GM23338 (cell line): ENCODE measurements at regions not wholly inside any gene's neighbourhood (a gene's known extent, or its start where the extent isn't known, plus 50 kb on each side); places are given as distances from the start of the nearest gene placed in this dataset.

ENCODE experiments used
- ATAC-seq: fragments of 200-7000 bp; cut with Tn5 transposase; 3 replicates; pipeline ENCODE4 v1.9.1; 2020
- DNase-seq: peaks from one replicate; pipeline ENCODE4 v3.0.0-alpha.2; 2015; ENCODE audit warnings: low spot score
- H2AFZ ChIP-seq: fragments of 200-600 bp; sonication (generic); 2 replicates; pipeline ENCODE4 v1.8.0; 2016; ENCODE audit warnings: antibody characterized with exemption, mild to moderate bottlenecking, moderate library complexity
- H3F3A ChIP-seq: fragments of 200-600 bp; sonication (generic); replicated peaks from 2 replicates; pipeline ENCODE4 v1.8.0; 2017; ENCODE audit warnings: antibody characterized with exemption, mixed run types, low read depth
- H3K27ac ChIP-seq: fragments of 200-600 bp; sonication (generic); 2 replicates; pipeline ENCODE4 v1.6.1; 2016; ENCODE audit warnings: low read depth
- H3K27me3 ChIP-seq: fragments of 200-600 bp; sonication (generic); 2 replicates; pipeline ENCODE4 v1.8.0; 2016; ENCODE audit warnings: mild to moderate bottlenecking, mixed run types, moderate library complexity; ENCODE audit not compliant: insufficient read depth
- H3K36me3 ChIP-seq: fragments of 200-600 bp; sonication (generic); 2 replicates; pipeline ENCODE4 v1.8.0; 2016; ENCODE audit warnings: mild to moderate bottlenecking; ENCODE audit not compliant: insufficient read depth
- H3K4me1 ChIP-seq: fragments of 200-600 bp; sonication (generic); 2 replicates; pipeline ENCODE4 v1.8.0; 2016; ENCODE audit warnings: mild to moderate bottlenecking, moderate library complexity; ENCODE audit not compliant: insufficient read depth
- H3K4me2 ChIP-seq: fragments of 200-600 bp; sonication (generic); 2 replicates; pipeline ENCODE4 v1.7.1; 2017; ENCODE audit warnings: mixed run types
- H3K4me3 ChIP-seq: fragments of 200-600 bp; sonication (generic); 2 replicates; pipeline ENCODE4 v1.6.1; 2016; ENCODE audit warnings: mixed run types
- H3K79me2 ChIP-seq: fragments of 200-600 bp; sonication (generic); replicated peaks from 2 replicates; pipeline ENCODE4 v1.8.0; 2017; ENCODE audit warnings: mild to moderate bottlenecking; ENCODE audit not compliant: insufficient read depth
- H3K9me2 ChIP-seq: fragments of 200-600 bp; sonication (generic); 2 replicates; pipeline ENCODE4 v1.8.0; 2017; ENCODE audit not compliant: insufficient read depth
- H4K20me1 ChIP-seq: fragments of 200-600 bp; sonication (generic); replicated peaks from 2 replicates; pipeline ENCODE4 v1.8.0; 2017; ENCODE audit warnings: mild to moderate bottlenecking; ENCODE audit not compliant: insufficient read depth
- H3K27ac Mint-ChIP-seq: 2 replicates; pipeline ENCODE4 v1.8.0; 2020; ENCODE audit warnings: inconsistent platforms, mild to moderate bottlenecking, moderate library complexity, mixed read lengths
- H3K27me3 Mint-ChIP-seq: 3 replicates; pipeline ENCODE4 v1.8.0; 2022; ENCODE audit warnings: low read depth, mild to moderate bottlenecking, moderate library complexity, mixed read lengths, inconsistent platforms; ENCODE audit not compliant: insufficient read depth, poor library complexity
- H3K36me3 Mint-ChIP-seq: 3 replicates; pipeline ENCODE4 v1.8.0; 2021; ENCODE audit warnings: low read depth, mild to moderate bottlenecking, inconsistent platforms, moderate library complexity, mixed read lengths
- H3K4me1 Mint-ChIP-seq: 3 replicates; pipeline ENCODE4 v1.8.0; 2020; ENCODE audit warnings: mild to moderate bottlenecking, inconsistent platforms, mixed read lengths
- H3K4me3 Mint-ChIP-seq: 3 replicates; pipeline ENCODE4 v1.8.0; 2021; ENCODE audit warnings: moderate library complexity, mild to moderate bottlenecking, inconsistent platforms, mixed read lengths
- H3K9me3 Mint-ChIP-seq: 3 replicates; pipeline ENCODE4 v1.8.0; 2020; ENCODE audit warnings: moderate library complexity, mild to moderate bottlenecking, inconsistent platforms, mixed read lengths
- CREB1 ChIP-seq: fragments of 250-450 bp; sonication (Bioruptor Pico); IDR thresholded peaks from 2 replicates; pipeline ENCODE4 v1.5.0; 2020; ENCODE audit warnings: low read depth, mild to moderate bottlenecking, moderate library complexity
- EZH2 ChIP-seq: fragments of 200-600 bp; sonication (generic); IDR thresholded peaks from one replicate; pipeline ENCODE4 v1.8.0; 2017; ENCODE audit warnings: antibody characterized with exemption, mild to moderate bottlenecking, low read depth; ENCODE audit not compliant: unreplicated experiment
- EZH2phosphoT487 ChIP-seq: fragments of 200-600 bp; sonication (generic); IDR thresholded peaks from one replicate; pipeline ENCODE4 v1.8.1; 2018; ENCODE audit warnings: antibody characterized with exemption; ENCODE audit not compliant: unreplicated experiment
- JUNB ChIP-seq: IDR thresholded peaks from one replicate; pipeline ENCODE4 v1.6.1; 2016; ENCODE audit warnings: antibody characterized with exemption; ENCODE audit not compliant: unreplicated experiment
- NANOG ChIP-seq: IDR thresholded peaks from 2 replicates; pipeline ENCODE4 v1.6.1; 2016; ENCODE audit warnings: antibody characterized with exemption, borderline replicate concordance
- POLR2AphosphoS5 ChIP-seq: IDR thresholded peaks from 2 replicates; pipeline ENCODE4 v1.6.1; 2016; ENCODE audit warnings: antibody characterized with exemption, low read depth
- STAT1 ChIP-seq: IDR thresholded peaks from one replicate; pipeline ENCODE4 v1.6.1; 2016; ENCODE audit warnings: antibody characterized with exemption; ENCODE audit not compliant: unreplicated experiment
- ZNF114 ChIP-seq: fragments of 250-450 bp; sonication (Bioruptor Pico); IDR thresholded peaks from 2 replicates; pipeline ENCODE4 v1.5.0; 2020; ENCODE audit warnings: mild to moderate bottlenecking, moderate library complexity
- ZNF331 ChIP-seq: fragments of 250-450 bp; sonication (Bioruptor Pico); IDR thresholded peaks from 2 replicates; pipeline ENCODE4 v1.5.0; 2020; ENCODE audit warnings: low read depth, mild to moderate bottlenecking, moderate library complexity
- TF ChIP-seq, protein P1 (sequence below): IDR thresholded peaks from 2 replicates; pipeline ENCODE4 v1.6.1; 2016; ENCODE audit warnings: antibody characterized with exemption
- TF ChIP-seq, protein P2 (sequence below), 2 experiments: fragments of 200-600 bp in 1 of 2; sonication (generic) in 1 of 2; conservative IDR thresholded peaks; 2 replicates each; pipeline versions ENCODE4 v1.5.1 to v1.6.1; 2016 to 2017; ENCODE audit warnings: antibody characterized with exemption in 2 of 2, low read depth in 2 of 2, mild to moderate bottlenecking in 2 of 2, moderate library complexity in 1 of 2
- TF ChIP-seq, protein P3 (sequence below): IDR thresholded peaks from one replicate; pipeline ENCODE4 v1.6.1; 2018; ENCODE audit warnings: antibody characterized with exemption; ENCODE audit not compliant: unreplicated experiment
- TF ChIP-seq, protein P4 (sequence below): fragments of 250-450 bp; sonication (Bioruptor Pico); IDR thresholded peaks from 2 replicates; pipeline ENCODE4 v1.5.0; 2020; ENCODE audit warnings: mild to moderate bottlenecking, moderate library complexity

DNA sequence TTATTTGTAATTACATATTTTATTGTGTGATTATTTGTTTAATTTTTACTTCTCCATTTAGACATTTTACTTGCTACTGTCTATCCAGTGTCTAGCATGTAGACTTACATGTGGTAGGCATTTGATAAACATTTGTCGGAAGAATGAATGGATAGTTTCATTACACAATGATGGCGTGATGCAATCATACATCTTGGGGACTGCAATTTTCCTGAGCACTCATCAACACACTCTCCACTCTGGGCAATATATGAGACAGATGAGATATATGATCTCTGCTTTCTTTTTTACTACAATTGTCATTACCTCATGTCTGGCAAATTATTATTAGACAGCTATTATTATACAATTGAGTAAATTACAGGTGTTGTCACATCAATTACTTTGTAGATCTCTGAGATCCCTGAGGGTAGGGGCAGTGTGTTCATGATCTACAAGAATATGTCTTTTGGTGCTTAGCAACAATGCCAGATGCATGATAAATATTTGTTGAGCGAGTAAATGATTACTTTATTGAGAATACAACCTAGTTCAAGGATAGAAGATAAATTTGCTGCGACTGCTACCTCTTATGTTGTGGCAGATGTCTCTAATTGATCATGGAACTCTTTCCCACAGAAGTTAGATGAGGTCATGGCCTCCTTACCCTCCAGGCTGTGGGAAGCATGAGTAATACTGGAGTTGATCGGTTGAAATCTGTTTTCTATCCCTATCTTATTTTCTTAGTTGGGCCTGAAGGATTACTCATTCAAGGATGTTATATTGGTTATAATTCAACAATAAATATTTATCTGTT, 416.0 kb downstream of the LRIG3 start:
- Histone ChIP-seq H3K9me2 (no peaks in the 10 kb centered on the region), H3K79me2 (no peaks in the 10 kb centered on the region), H3K36me3 (no peaks in the 10 kb centered on the region), H3F3A (no peaks in the 10 kb centered on the region), H3K27me3 (no peaks in the 10 kb centered on the region), H4K20me1 (no peaks in the 10 kb centered on the region), H3K27ac (no peak overlapping the region), H3K4me1 (no peaks in the 10 kb centered on the region), H3K4me3 (no peak overlapping the region), H2AFZ (no peak overlapping the region), H3K4me2 (no peak overlapping the region)
- Mint-ChIP-seq H3K4me1 (no peaks in the 10 kb centered on the region), H3K36me3 (no peaks in the 10 kb centered on the region; the same call in 2 of the 3 replicates), H3K9me3 (no peaks in the 10 kb centered on the region; the same call in 2 of the 3 replicates), H3K4me3 (no peak overlapping the region), H3K27me3 (no peaks in the 10 kb centered on the region), H3K27ac (no peak overlapping the region)
- no peak for ATAC-seq
- TF ChIP-seq CREB1 = no peak
- TF ChIP-seq JUNB = no peak
- no peak for TF ChIP-seq NANOG
- TF ChIP-seq, protein P1, sequence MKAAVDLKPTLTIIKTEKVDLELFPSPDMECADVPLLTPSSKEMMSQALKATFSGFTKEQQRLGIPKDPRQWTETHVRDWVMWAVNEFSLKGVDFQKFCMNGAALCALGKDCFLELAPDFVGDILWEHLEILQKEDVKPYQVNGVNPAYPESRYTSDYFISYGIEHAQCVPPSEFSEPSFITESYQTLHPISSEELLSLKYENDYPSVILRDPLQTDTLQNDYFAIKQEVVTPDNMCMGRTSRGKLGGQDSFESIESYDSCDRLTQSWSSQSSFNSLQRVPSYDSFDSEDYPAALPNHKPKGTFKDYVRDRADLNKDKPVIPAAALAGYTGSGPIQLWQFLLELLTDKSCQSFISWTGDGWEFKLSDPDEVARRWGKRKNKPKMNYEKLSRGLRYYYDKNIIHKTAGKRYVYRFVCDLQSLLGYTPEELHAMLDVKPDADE = no peak
- no peak for TF ChIP-seq ZNF114 (CRISPR knock-in tag)
- TF ChIP-seq POLR2AphosphoS5 = no peak
- TF ChIP-seq, protein P2, sequence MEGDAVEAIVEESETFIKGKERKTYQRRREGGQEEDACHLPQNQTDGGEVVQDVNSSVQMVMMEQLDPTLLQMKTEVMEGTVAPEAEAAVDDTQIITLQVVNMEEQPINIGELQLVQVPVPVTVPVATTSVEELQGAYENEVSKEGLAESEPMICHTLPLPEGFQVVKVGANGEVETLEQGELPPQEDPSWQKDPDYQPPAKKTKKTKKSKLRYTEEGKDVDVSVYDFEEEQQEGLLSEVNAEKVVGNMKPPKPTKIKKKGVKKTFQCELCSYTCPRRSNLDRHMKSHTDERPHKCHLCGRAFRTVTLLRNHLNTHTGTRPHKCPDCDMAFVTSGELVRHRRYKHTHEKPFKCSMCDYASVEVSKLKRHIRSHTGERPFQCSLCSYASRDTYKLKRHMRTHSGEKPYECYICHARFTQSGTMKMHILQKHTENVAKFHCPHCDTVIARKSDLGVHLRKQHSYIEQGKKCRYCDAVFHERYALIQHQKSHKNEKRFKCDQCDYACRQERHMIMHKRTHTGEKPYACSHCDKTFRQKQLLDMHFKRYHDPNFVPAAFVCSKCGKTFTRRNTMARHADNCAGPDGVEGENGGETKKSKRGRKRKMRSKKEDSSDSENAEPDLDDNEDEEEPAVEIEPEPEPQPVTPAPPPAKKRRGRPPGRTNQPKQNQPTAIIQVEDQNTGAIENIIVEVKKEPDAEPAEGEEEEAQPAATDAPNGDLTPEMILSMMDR (conservative IDR thresholded peaks at IDR 0.05; ENCODE audit: low read depth in 2 of 2) = no peak
- TF ChIP-seq ZNF331 = no peak
- TF ChIP-seq EZH2 = no peak
- TF ChIP-seq, protein P3, sequence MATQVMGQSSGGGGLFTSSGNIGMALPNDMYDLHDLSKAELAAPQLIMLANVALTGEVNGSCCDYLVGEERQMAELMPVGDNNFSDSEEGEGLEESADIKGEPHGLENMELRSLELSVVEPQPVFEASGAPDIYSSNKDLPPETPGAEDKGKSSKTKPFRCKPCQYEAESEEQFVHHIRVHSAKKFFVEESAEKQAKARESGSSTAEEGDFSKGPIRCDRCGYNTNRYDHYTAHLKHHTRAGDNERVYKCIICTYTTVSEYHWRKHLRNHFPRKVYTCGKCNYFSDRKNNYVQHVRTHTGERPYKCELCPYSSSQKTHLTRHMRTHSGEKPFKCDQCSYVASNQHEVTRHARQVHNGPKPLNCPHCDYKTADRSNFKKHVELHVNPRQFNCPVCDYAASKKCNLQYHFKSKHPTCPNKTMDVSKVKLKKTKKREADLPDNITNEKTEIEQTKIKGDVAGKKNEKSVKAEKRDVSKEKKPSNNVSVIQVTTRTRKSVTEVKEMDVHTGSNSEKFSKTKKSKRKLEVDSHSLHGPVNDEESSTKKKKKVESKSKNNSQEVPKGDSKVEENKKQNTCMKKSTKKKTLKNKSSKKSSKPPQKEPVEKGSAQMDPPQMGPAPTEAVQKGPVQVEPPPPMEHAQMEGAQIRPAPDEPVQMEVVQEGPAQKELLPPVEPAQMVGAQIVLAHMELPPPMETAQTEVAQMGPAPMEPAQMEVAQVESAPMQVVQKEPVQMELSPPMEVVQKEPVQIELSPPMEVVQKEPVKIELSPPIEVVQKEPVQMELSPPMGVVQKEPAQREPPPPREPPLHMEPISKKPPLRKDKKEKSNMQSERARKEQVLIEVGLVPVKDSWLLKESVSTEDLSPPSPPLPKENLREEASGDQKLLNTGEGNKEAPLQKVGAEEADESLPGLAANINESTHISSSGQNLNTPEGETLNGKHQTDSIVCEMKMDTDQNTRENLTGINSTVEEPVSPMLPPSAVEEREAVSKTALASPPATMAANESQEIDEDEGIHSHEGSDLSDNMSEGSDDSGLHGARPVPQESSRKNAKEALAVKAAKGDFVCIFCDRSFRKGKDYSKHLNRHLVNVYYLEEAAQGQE = no peak
- no peak for TF ChIP-seq EZH2phosphoT487
- no peak for TF ChIP-seq STAT1
- TF ChIP-seq, protein P4, sequence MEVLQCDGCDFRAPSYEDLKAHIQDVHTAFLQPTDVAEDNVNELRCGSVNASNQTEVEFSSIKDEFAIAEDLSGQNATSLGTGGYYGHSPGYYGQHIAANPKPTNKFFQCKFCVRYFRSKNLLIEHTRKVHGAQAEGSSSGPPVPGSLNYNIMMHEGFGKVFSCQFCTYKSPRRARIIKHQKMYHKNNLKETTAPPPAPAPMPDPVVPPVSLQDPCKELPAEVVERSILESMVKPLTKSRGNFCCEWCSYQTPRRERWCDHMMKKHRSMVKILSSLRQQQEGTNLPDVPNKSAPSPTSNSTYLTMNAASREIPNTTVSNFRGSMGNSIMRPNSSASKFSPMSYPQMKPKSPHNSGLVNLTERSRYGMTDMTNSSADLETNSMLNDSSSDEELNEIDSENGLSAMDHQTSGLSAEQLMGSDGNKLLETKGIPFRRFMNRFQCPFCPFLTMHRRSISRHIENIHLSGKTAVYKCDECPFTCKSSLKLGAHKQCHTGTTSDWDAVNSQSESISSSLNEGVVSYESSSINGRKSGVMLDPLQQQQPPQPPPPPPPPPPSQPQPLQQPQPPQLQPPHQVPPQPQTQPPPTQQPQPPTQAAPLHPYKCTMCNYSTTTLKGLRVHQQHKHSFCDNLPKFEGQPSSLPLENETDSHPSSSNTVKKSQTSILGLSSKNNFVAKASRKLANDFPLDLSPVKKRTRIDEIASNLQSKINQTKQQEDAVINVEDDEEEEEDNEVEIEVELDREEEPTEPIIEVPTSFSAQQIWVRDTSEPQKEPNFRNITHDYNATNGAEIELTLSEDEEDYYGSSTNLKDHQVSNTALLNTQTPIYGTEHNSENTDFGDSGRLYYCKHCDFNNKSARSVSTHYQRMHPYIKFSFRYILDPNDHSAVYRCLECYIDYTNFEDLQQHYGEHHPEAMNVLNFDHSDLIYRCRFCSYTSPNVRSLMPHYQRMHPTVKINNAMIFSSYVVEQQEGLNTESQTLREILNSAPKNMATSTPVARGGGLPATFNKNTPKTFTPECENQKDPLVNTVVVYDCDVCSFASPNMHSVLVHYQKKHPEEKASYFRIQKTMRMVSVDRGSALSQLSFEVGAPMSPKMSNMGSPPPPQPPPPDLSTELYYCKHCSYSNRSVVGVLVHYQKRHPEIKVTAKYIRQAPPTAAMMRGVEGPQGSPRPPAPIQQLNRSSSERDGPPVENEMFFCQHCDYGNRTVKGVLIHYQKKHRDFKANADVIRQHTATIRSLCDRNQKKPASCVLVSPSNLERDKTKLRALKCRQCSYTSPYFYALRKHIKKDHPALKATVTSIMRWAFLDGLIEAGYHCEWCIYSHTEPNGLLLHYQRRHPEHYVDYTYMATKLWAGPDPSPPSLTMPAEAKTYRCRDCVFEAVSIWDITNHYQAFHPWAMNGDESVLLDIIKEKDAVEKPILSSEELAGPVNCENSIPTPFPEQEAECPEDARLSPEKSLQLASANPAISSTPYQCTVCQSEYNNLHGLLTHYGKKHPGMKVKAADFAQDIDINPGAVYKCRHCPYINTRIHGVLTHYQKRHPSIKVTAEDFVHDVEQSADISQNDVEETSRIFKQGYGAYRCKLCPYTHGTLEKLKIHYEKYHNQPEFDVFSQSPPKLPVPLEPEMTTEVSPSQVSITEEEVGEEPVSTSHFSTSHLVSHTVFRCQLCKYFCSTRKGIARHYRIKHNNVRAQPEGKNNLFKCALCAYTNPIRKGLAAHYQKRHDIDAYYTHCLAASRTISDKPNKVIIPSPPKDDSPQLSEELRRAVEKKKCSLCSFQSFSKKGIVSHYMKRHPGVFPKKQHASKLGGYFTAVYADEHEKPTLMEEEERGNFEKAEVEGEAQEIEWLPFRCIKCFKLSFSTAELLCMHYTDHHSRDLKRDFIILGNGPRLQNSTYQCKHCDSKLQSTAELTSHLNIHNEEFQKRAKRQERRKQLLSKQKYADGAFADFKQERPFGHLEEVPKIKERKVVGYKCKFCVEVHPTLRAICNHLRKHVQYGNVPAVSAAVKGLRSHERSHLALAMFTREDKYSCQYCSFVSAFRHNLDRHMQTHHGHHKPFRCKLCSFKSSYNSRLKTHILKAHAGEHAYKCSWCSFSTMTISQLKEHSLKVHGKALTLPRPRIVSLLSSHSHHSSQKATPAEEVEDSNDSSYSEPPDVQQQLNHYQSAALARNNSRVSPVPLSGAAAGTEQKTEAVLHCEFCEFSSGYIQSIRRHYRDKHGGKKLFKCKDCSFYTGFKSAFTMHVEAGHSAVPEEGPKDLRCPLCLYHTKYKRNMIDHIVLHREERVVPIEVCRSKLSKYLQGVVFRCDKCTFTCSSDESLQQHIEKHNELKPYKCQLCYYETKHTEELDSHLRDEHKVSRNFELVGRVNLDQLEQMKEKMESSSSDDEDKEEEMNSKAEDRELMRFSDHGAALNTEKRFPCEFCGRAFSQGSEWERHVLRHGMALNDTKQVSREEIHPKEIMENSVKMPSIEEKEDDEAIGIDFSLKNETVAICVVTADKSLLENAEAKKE (CRISPR knock-in tag) = no peak
- DNase-seq = no peak
